HL-60 (cell line): ENCODE measurements at regions not wholly inside any gene's neighbourhood (a gene's known extent, or its start where the extent isn't known, plus 50 kb on each side); places are given as distances from the start of the nearest gene placed in this dataset.

Experiments
- POLR2AphosphoS5 ChIP-seq: IDR thresholded peaks from 2 replicates; pipeline ENCODE4 v1.6.1; 2012; ENCODE audit warnings: low read depth
- TF ChIP-seq, protein P1 (sequence below): IDR thresholded peaks from one replicate; pipeline ENCODE4 v1.5.1; 2011; ENCODE audit warnings: low read length, control low read depth, inconsistent platforms; ENCODE audit not compliant: insufficient read depth

DNA sequence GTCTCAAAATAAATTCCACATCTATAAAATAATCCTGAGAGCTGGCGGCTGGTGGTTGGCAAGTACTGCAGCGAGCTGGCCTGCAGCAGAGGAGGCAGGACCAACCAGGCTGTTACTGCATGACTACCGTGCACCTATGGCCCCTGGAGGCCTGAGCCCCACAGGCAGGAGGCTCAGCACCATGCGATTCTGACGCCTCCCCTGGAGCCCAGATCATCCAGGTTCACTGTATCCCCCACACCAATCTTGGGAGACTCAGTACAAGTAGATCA is 159.5 kb upstream of the NCAM1 start:
- no peak for TF ChIP-seq POLR2AphosphoS5
- TF ChIP-seq, protein P1, sequence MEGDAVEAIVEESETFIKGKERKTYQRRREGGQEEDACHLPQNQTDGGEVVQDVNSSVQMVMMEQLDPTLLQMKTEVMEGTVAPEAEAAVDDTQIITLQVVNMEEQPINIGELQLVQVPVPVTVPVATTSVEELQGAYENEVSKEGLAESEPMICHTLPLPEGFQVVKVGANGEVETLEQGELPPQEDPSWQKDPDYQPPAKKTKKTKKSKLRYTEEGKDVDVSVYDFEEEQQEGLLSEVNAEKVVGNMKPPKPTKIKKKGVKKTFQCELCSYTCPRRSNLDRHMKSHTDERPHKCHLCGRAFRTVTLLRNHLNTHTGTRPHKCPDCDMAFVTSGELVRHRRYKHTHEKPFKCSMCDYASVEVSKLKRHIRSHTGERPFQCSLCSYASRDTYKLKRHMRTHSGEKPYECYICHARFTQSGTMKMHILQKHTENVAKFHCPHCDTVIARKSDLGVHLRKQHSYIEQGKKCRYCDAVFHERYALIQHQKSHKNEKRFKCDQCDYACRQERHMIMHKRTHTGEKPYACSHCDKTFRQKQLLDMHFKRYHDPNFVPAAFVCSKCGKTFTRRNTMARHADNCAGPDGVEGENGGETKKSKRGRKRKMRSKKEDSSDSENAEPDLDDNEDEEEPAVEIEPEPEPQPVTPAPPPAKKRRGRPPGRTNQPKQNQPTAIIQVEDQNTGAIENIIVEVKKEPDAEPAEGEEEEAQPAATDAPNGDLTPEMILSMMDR = no peak
